Type B pancreatic cell (in vitro differentiated cells): ENCODE measurements at regions not wholly inside any gene's neighbourhood (a gene's known extent, or its start where the extent isn't known, plus 50 kb on each side); places are given as distances from the start of the nearest gene placed in this dataset.
"Not testable (repeated sequence)": the region's sequence is repeated elsewhere in the genome, so short reads cannot be mapped to it uniquely, and the experiment has no call there.

Experiments used
- DNase-seq: peaks from one replicate; pipeline ENCODE4 v3.0.0; 2021; ENCODE audit warnings: mixed read lengths; ENCODE audit not compliant: unreplicated experiment; ENCODE audit errors: extremely low spot score
- H3K27ac Mint-ChIP-seq: 2 replicates; pipeline ENCODE4 v1.8.0; 2021; ENCODE audit warnings: mild to moderate bottlenecking, mixed read lengths
- H3K27me3 Mint-ChIP-seq: 2 replicates; pipeline ENCODE4 v1.8.0; 2021; ENCODE audit warnings: mixed read lengths
- H3K36me3 Mint-ChIP-seq: 2 replicates; pipeline ENCODE4 v1.8.0; 2021; ENCODE audit warnings: mixed read lengths
- H3K4me1 Mint-ChIP-seq: one replicate; pipeline ENCODE4 v1.8.0; 2021; ENCODE audit warnings: mixed read lengths; ENCODE audit not compliant: unreplicated experiment
- H3K4me3 Mint-ChIP-seq: 2 replicates; pipeline ENCODE4 v1.8.0; 2021; ENCODE audit warnings: mild to moderate bottlenecking, mixed read lengths
- H3K9me3 Mint-ChIP-seq: 2 replicates; pipeline ENCODE4 v1.8.0; 2021; ENCODE audit warnings: mixed read lengths
- TF ChIP-seq, protein P1 (sequence below): fragments of 200-600 bp; sonication (generic); conservative IDR thresholded peaks from 2 replicates; pipeline ENCODE4 v1.5.0; 2021; ENCODE audit warnings: antibody characterized with exemption, mild to moderate bottlenecking

DNA sequence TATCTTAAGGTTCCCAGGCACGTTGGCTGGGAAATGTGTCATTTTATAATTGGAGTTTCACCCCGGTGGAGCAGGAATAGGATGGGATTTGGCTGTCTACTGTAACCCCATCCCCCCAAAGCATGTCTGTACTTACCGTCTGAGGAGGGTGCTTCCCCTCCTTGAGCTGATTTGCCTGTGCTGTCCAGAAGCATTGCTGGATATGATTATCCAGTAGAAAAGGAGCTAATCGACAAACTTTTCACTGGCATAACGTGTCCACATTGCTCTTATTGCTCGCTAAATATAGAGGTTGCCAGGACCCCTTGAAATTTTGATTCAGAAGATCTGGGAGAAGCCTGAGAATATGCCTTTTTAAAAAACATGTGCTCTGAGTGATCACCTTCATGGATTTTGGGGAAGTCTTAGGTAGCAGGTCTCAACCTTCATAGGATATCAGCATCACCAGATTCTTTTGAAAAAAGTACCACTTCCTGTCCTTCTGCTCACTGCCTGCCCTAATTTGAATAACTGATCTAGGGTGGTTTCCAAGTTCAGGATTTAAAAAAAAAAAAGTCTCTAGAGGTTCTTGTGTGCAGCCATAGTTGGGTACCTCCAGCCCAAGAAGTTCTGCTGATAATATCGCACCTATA, 80.4 kb upstream of the KCNA1 start:
- Mint-ChIP-seq H3K4me1 (no peaks in the 10 kb centered on the region), H3K36me3 (peaks cover 4% of the 10 kb centered on the region), H3K9me3 (no peaks in the 10 kb centered on the region), H3K27ac (no peak overlapping the region), H3K4me3 (no peak overlapping the region), H3K27me3 (peaks cover 63% of the 10 kb centered on the region)
- no peak for DNase-seq
- TF ChIP-seq, protein P1, sequence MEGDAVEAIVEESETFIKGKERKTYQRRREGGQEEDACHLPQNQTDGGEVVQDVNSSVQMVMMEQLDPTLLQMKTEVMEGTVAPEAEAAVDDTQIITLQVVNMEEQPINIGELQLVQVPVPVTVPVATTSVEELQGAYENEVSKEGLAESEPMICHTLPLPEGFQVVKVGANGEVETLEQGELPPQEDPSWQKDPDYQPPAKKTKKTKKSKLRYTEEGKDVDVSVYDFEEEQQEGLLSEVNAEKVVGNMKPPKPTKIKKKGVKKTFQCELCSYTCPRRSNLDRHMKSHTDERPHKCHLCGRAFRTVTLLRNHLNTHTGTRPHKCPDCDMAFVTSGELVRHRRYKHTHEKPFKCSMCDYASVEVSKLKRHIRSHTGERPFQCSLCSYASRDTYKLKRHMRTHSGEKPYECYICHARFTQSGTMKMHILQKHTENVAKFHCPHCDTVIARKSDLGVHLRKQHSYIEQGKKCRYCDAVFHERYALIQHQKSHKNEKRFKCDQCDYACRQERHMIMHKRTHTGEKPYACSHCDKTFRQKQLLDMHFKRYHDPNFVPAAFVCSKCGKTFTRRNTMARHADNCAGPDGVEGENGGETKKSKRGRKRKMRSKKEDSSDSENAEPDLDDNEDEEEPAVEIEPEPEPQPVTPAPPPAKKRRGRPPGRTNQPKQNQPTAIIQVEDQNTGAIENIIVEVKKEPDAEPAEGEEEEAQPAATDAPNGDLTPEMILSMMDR: no peak

DNA sequence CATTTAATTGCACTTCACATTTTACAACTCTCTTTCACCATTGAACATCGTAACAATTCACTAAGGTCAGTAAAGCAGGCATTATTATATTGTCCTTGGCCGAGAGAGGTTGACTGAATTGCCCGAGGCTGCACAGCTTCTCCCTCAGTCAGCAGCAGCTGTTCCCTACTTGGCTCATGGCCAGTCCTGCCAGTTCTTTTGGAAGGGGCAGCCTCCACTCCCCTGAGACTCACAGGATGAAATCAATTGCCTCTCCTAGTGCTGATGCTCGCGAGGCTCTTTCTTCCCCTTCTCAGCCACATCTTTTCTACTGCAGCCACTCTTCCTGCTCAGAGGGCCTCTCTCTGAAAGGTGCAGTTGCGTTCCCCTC, 79.9 kb upstream of the KCNA1 start:
- Mint-ChIP-seq H3K27me3 (peaks cover 61% of the 10 kb centered on the region), H3K4me3 (no peak overlapping the region), H3K27ac (no peak overlapping the region), H3K9me3 (no peaks in the 10 kb centered on the region), H3K4me1 (no peaks in the 10 kb centered on the region), H3K36me3 (peaks cover 4% of the 10 kb centered on the region)
- DNase-seq: no peak
- TF ChIP-seq, protein P1: no peak

DNA sequence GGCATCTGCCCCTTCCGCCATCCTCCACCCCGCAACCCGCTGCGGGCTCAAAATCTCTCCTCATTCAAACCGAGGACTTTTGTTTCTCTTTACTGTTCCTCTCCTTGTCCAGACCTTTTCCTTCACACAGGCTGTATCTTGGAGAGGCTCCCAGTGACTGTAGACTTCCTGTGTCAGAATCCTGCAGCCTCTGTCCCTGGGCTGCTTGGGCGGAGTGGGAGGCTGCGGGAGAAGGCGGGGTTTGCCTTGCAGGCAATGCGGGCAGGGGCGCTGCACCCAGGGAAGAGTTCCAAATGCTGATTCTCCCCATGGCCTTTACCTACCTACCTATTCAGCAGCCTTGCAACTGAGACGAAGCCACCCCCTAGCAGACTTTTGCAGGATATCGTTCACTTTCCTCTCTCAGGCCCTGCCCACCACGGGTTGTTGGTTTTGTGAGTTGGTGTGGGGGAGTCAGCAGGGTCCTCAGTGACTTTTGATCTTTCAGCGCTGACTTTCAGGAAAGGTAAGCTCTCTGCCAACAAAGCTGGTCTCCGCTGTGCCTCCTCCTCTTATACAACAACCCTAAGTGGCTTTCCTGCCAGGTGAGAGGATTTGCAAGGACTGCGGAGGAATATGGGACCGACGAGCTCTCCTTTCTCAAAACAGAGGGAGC, 79.0 kb upstream of the KCNA1 start:
- H3K9me3 Mint-ChIP-seq: no peaks in the 10 kb centered on the region
- no peak for DNase-seq
- H3K27me3 Mint-ChIP-seq: peaks cover 55% of the 10 kb centered on the region
- no peak overlapping the region for H3K27ac Mint-ChIP-seq
- H3K4me3 Mint-ChIP-seq: no peak overlapping the region
- H3K36me3 Mint-ChIP-seq: peaks cover 7% of the 10 kb centered on the region
- no peaks in the 10 kb centered on the region for H3K4me1 Mint-ChIP-seq
- TF ChIP-seq, protein P1: no peak

DNA sequence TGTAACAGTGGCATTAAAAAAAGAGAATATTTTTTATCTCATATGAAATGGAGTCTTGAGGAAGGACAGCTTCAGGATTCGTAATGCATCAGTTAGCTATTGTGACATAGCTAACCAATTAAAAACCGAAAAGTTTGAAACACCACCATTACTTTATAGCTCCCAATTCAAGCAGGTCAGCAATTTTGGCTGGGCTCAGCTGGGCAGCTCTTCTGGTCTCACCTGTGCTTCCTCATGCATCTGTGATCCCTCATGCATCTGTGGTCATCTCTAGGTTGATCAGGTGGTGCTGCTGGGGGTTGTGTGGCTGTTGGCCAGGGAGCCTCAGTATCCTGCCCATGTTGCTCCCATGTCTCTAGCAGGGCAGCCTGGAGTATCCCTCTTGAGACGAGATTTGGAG, 76.7 kb upstream of the KCNA1 start:
- no peaks in the 10 kb centered on the region for H3K4me1 Mint-ChIP-seq

DNA sequence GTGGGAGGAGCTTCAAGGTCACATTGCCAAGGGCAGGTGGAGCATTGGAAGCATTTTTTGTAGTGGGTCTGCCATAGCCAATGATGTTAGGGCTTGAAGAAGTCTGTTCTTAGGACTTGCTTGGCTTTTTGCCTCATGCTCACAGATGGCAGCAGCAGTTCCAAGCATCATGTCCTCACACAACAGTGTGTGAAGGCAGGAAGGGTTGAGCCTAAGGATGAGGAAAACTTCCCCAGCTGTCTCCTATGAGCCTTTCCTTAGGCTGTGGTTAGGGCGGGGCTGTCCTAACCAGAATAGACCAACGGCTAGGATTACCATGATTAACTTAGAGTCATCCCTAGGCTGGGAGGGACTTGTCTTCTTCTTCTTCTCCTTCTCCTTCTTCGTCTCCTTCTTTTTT, 76.2 kb upstream of the KCNA1 start:
- Mint-ChIP-seq H3K4me1 (no peaks in the 10 kb centered on the region), H3K27me3 (peaks cover 40% of the 10 kb centered on the region), H3K9me3 (no peaks in the 10 kb centered on the region), H3K27ac (no peak overlapping the region), H3K36me3 (peaks cover 7% of the 10 kb centered on the region), H3K4me3 (no peak overlapping the region)
- TF ChIP-seq, protein P1: no peak
- DNase-seq: no peak

More for the DNA sequence above, 76.7 kb upstream of the KCNA1 start:
- TF ChIP-seq, protein P1: no peak
- Mint-ChIP-seq H3K27ac (no peak overlapping the region), H3K4me3 (no peak overlapping the region), H3K27me3 (peaks cover 44% of the 10 kb centered on the region), H3K9me3 (no peaks in the 10 kb centered on the region), H3K36me3 (peaks cover 7% of the 10 kb centered on the region)
- DNase-seq: no peak

DNA sequence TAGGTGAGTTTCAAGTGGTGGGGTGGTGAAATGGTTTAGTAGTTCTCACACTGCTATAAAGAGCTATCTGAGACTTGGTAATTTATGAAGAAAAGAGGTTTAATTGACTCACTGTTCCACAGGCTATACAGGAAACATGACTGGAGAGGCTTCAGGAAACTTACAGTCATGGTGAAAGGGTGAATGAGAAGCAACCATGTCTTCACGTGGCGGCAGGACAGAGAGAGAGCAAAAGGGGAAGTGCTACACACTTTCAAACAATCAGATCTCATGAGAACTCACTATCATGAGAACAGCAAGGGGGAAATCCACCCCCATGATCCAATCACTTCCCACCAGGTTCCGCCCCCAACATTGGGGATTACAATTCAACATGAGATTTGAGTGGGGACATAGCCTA, 67.3 kb upstream of the KCNA1 start:
- H3K27ac Mint-ChIP-seq, H3K4me3 Mint-ChIP-seq, H3K36me3 Mint-ChIP-seq, DNase-seq, H3K4me1 Mint-ChIP-seq, H3K9me3 Mint-ChIP-seq: not testable (repeated sequence)
- peaks cover 31% of the 10 kb centered on the region for H3K27me3 Mint-ChIP-seq
